ENCODE measurements at regions not wholly inside any gene's neighbourhood (a gene's known extent, or its start where the extent isn't known, plus 50 kb on each side); places are given as distances from the start of the nearest gene placed in this dataset.

GRCh38 chr9:115786321-115786720 is 367.3 kb upstream of the PAPPA start:
- no peaks in the 10 kb centered on the region for H3K4me1 ChIP-seq
- no peaks in the 10 kb centered on the region for H3K36me3 ChIP-seq
- H3K27me3 ChIP-seq, result no peaks in the 10 kb centered on the region
- DNase-seq, result no peak
- intact Hi-C loops (cut with DNase I; ENCODE audit: low total_unique reads), result no loop called here
- TF ChIP-seq CTCF (IDR thresholded peaks at IDR 0.05) (no peak), POLR2A (IDR thresholded peaks at IDR 0.05) (no peak)
- H3K4me3 ChIP-seq, result no peak overlapping the region
- no peak overlapping the region for H3K27ac ChIP-seq
- no peaks in the 10 kb centered on the region for H3K9me3 ChIP-seq

- Histone ChIP-seq H3K9me3 (no peaks in the 10 kb centered on the region), H3K4me1 (no peaks in the 10 kb centered on the region), H3K4me3 (no peak overlapping the region), H3K27me3 (no peaks in the 10 kb centered on the region), H3K36me3 (no peaks in the 10 kb centered on the region), H3K27ac (no peak overlapping the region)
- no peak for DNase-seq
- intact Hi-C loops (cut with DNase I; ENCODE audit: low total_unique reads), result no loop called here
- TF ChIP-seq POLR2A (IDR thresholded peaks at IDR 0.05) (no peak), CTCF (IDR thresholded peaks at IDR 0.05) (no peak)
These were observed 363.1 kb upstream of the PAPPA start for GRCh38 chr9:115790520-115790919.

- intact Hi-C loops (cut with DNase I; ENCODE audit: low total_unique reads), result no loop called here
- TF ChIP-seq CTCF (IDR thresholded peaks at IDR 0.05) (no peak), POLR2A (IDR thresholded peaks at IDR 0.05) (no peak)
- DNase-seq, result no peak
- Histone ChIP-seq H3K27me3 (no peaks in the 10 kb centered on the region), H3K4me3 (no peak overlapping the region), H3K4me1 (no peaks in the 10 kb centered on the region), H3K27ac (no peak overlapping the region), H3K9me3 (no peaks in the 10 kb centered on the region), H3K36me3 (no peaks in the 10 kb centered on the region)
These were observed 358.6 kb upstream of the PAPPA start for GRCh38 chr9:115794921-115795475.

GRCh38 chr9:115799734-115800133 is 353.9 kb upstream of the PAPPA start:
- Histone ChIP-seq H3K4me3 (no peak overlapping the region), H3K9me3 (no peaks in the 10 kb centered on the region), H3K4me1 (no peaks in the 10 kb centered on the region), H3K27me3 (no peaks in the 10 kb centered on the region), H3K27ac (no peak overlapping the region), H3K36me3 (no peaks in the 10 kb centered on the region)
- TF ChIP-seq POLR2A (IDR thresholded peaks at IDR 0.05) (no peak), CTCF (IDR thresholded peaks at IDR 0.05) (no peak)
- no peak for DNase-seq
- intact Hi-C loops (cut with DNase I; ENCODE audit: low total_unique reads), result no loop called here

GRCh38 chr9:115804206-115804605 is 349.4 kb upstream of the PAPPA start:
- DNase-seq, result no peak
- no peak for TF ChIP-seq CTCF (IDR thresholded peaks at IDR 0.05)
- H3K4me3 ChIP-seq, result no peak overlapping the region
- no peaks in the 10 kb centered on the region for H3K9me3 ChIP-seq
- H3K4me1 ChIP-seq, result no peaks in the 10 kb centered on the region
- no peaks in the 10 kb centered on the region for H3K36me3 ChIP-seq
- H3K27me3 ChIP-seq, result no peaks in the 10 kb centered on the region
- no peak overlapping the region for H3K27ac ChIP-seq
- intact Hi-C loops (cut with DNase I; ENCODE audit: low total_unique reads), result no loop called here
